ENCODE measurements at regions not wholly inside any gene's neighbourhood (a gene's known extent, or its start where the extent isn't known, plus 50 kb on each side); places are given as distances from the start of the nearest gene placed in this dataset.

DNA sequence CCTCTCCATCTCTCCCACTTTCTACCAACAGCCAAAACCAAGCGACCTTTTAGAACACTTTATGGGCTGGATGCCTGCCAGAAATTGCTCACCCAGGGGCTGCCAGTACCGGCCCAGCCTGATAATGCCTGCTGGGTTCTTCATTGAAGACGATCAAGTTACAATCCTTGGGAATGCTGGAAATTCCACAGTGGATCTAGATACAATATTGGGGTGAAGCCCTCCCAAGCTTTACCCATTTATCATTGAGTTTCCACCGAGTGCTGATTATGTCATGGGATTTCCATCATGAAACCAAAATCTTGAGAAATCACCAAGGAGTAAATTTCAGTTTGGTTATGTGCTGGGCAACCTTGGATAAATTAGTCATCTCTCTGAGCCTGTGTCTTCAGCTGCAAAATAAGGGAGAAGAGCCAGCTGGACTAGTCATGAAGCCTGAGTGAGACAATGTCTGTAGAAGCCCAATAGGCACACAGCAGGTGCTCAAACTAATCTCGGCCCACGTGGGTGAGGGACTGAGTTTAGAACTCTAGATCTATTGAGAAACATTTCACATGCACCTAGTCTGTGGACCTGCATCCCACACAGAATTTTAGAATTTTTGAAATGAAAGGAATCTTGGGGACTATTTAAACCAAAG is 75.5 kb upstream of the CLMN start:
- Histone ChIP-seq H3K9me3 (ENCODE audit: control insufficient read depth, low read depth, low read length) (no peaks in the 10 kb centered on the region), H3K9me1 (ENCODE audit: control insufficient read depth, extremely low read depth, insufficient read depth, low read length) (no peaks in the 10 kb centered on the region), H3K27ac (ENCODE audit: control insufficient read depth, insufficient read depth, low read length) (no peak overlapping the region), H3K4me2 (ENCODE audit: control insufficient read depth, extremely low read depth, insufficient read depth, low read depth, low read length) (no peak overlapping the region), H4K20me1 (ENCODE audit: control insufficient read depth, extremely low read depth, insufficient read depth, low read length) (no peaks in the 10 kb centered on the region), H3K36me3 (ENCODE audit: control insufficient read depth in 2 of 2, extremely low read depth in 1 of 2, insufficient read depth in 2 of 2, low read length in 2 of 2) (no peaks in the 10 kb centered on the region), H3K79me2 (ENCODE audit: control insufficient read depth, insufficient read depth, low read length) (no peaks in the 10 kb centered on the region), H3K9ac (ENCODE audit: control insufficient read depth, extremely low read depth, insufficient read depth, low read length) (no peak overlapping the region), H3K4me1 (ENCODE audit: control insufficient read depth, extremely low read depth, insufficient read depth, low read length) (no peaks in the 10 kb centered on the region), H3K4me3 (ENCODE audit: control insufficient read depth in 2 of 3, extremely low read depth in 1 of 3, insufficient read depth in 2 of 3, low read depth in 1 of 3, low read length in 3 of 3) (no peak overlapping the region), H3K27me3 (ENCODE audit: control insufficient read depth, extremely low read depth, insufficient read depth, low read length) (no peaks in the 10 kb centered on the region), H2AFZ (ENCODE audit: control insufficient read depth, low read length) (no peak overlapping the region)
- no peak for TF ChIP-seq EZH2 (IDR thresholded peaks at IDR 0.05; ENCODE audit: low read length)
- TF ChIP-seq CTCF (optimal IDR thresholded peaks at IDR 0.05 in 1 of 3, IDR thresholded peaks at IDR 0.05 in 1 of 3, conservative IDR thresholded peaks at IDR 0.05 in 1 of 3; ENCODE audit: extremely low read depth in 1 of 3, insufficient read depth in 2 of 3, low read length in 3 of 3), result no peak
- DNase-seq (ENCODE audit: low read depth, low spot score), result no peak
- dilution Hi-C loops (cut with MboI; ENCODE audit: extremely low pct_ligation_motif_present, low sequenced_read_pairs), result no loop called here
- no peak for FAIRE-seq

GRCh38 chr14:95394297-95395097 is 74.8 kb upstream of the CLMN start:
- Histone ChIP-seq H3K9me1 (ENCODE audit: control insufficient read depth, extremely low read depth, insufficient read depth, low read length) (no peaks in the 10 kb centered on the region), H4K20me1 (ENCODE audit: control insufficient read depth, extremely low read depth, insufficient read depth, low read length) (no peaks in the 10 kb centered on the region), H3K36me3 (ENCODE audit: control insufficient read depth in 2 of 2, extremely low read depth in 1 of 2, insufficient read depth in 2 of 2, low read length in 2 of 2) (no peaks in the 10 kb centered on the region), H3K9ac (ENCODE audit: control insufficient read depth, extremely low read depth, insufficient read depth, low read length) (no peak overlapping the region), H3K4me2 (ENCODE audit: control insufficient read depth, extremely low read depth, insufficient read depth, low read depth, low read length) (no peak overlapping the region), H3K9me3 (ENCODE audit: control insufficient read depth, low read depth, low read length) (no peaks in the 10 kb centered on the region), H3K27ac (ENCODE audit: control insufficient read depth, insufficient read depth, low read length) (no peak overlapping the region), H3K4me1 (ENCODE audit: control insufficient read depth, extremely low read depth, insufficient read depth, low read length) (no peaks in the 10 kb centered on the region), H3K79me2 (ENCODE audit: control insufficient read depth, insufficient read depth, low read length) (no peaks in the 10 kb centered on the region), H3K27me3 (ENCODE audit: control insufficient read depth, extremely low read depth, insufficient read depth, low read length) (no peaks in the 10 kb centered on the region), H2AFZ (ENCODE audit: control insufficient read depth, low read length) (no peak overlapping the region), H3K4me3 (ENCODE audit: control insufficient read depth in 2 of 3, extremely low read depth in 1 of 3, insufficient read depth in 2 of 3, low read depth in 1 of 3, low read length in 3 of 3) (no peak overlapping the region)
- FAIRE-seq, result no peak
- dilution Hi-C loops (cut with MboI; ENCODE audit: extremely low pct_ligation_motif_present, low sequenced_read_pairs), result no loop called here
- no peak for DNase-seq (ENCODE audit: low read depth, low spot score)
- TF ChIP-seq EZH2 (IDR thresholded peaks at IDR 0.05; ENCODE audit: low read length) (no peak), CTCF (optimal IDR thresholded peaks at IDR 0.05 in 1 of 3, IDR thresholded peaks at IDR 0.05 in 1 of 3, conservative IDR thresholded peaks at IDR 0.05 in 1 of 3; ENCODE audit: extremely low read depth in 1 of 3, insufficient read depth in 2 of 3, low read length in 3 of 3) (no peak)

Measured in keratinocyte (primary cell).